Mesenchymal stem cell (in vitro differentiated cells and primary cell): ENCODE measurements at regions not wholly inside any gene's neighbourhood (a gene's known extent, or its start where the extent isn't known, plus 50 kb on each side); places are given as distances from the start of the nearest gene placed in this dataset.
A peak's percentile ranks its signal among the peaks of the same experiment; 100 is the strongest.

Experiments used
- DNase-seq: peaks from one replicate; pipeline ENCODE4 v3.0.0-alpha.2; 2013
- H2AFZ ChIP-seq: one replicate; pipeline ENCODE4 v1.6.1; 2013; ENCODE audit warnings: low read depth, mild to moderate bottlenecking, control low read depth, inconsistent platforms, low read length, moderate library complexity
- H2AK5ac ChIP-seq: 2 replicates; pipeline ENCODE4 v1.6.1; 2013; ENCODE audit warnings: low read length, moderate library complexity, mild to moderate bottlenecking, inconsistent platforms; ENCODE audit not compliant: severe bottlenecking
- H2BK120ac ChIP-seq: one replicate; pipeline ENCODE4 v1.6.1; 2013; ENCODE audit warnings: low read depth, mild to moderate bottlenecking, inconsistent platforms, low read length, moderate library complexity
- H2BK12ac ChIP-seq, 2 experiments: one replicate each; pipeline ENCODE4 v1.6.1; 2013; ENCODE audit warnings: inconsistent platforms in 2 of 2, low read length in 2 of 2, mild to moderate bottlenecking in 2 of 2, moderate library complexity in 2 of 2, control low read depth in 1 of 2
- H2BK15ac ChIP-seq: one replicate; pipeline ENCODE4 v1.6.1; 2013; ENCODE audit warnings: mild to moderate bottlenecking, low read depth, inconsistent platforms; ENCODE audit not compliant: poor library complexity, severe bottlenecking
- H2BK5ac ChIP-seq: 2 replicates; pipeline ENCODE4 v1.6.1; 2013; ENCODE audit warnings: low read depth, mild to moderate bottlenecking, low read length, control low read depth, inconsistent platforms; ENCODE audit not compliant: poor library complexity, severe bottlenecking
- H3K14ac ChIP-seq, 2 experiments: one replicate each; pipeline ENCODE4 v1.6.1; 2013; ENCODE audit warnings: inconsistent platforms in 2 of 2, low read length in 2 of 2, control low read depth in 1 of 2, mild to moderate bottlenecking in 1 of 2, moderate library complexity in 1 of 2
- H3K18ac ChIP-seq, 2 experiments: one replicate each; pipeline ENCODE4 v1.6.1; 2013; ENCODE audit warnings: inconsistent platforms in 2 of 2, low read length in 2 of 2, control low read depth in 1 of 2, low read depth in 1 of 2, mild to moderate bottlenecking in 1 of 2
- H3K23ac ChIP-seq, 2 experiments: one replicate each; pipeline ENCODE4 v1.6.1; 2013; ENCODE audit warnings: inconsistent platforms in 2 of 2, low read length in 2 of 2, mild to moderate bottlenecking in 2 of 2, moderate library complexity in 2 of 2, control low read depth in 1 of 2
- H3K27ac ChIP-seq: 2 replicates; pipeline ENCODE4 v1.5.1; 2013; ENCODE audit warnings: mild to moderate bottlenecking, moderate library complexity, low read length, control low read depth, inconsistent platforms; ENCODE audit not compliant: poor library complexity, severe bottlenecking
- H3K27me3 ChIP-seq, 2 experiments: 2 replicates each; pipeline versions ENCODE4 v1.6.1 to v1.7.0; 2013; ENCODE audit warnings: low read length in 2 of 2, mild to moderate bottlenecking in 2 of 2, moderate library complexity in 2 of 2, control low read depth in 1 of 2, inconsistent platforms in 1 of 2; ENCODE audit not compliant: control insufficient read depth in 1 of 2, insufficient read depth in 1 of 2
- H3K36me3 ChIP-seq, 2 experiments: 2 replicates each; pipeline versions ENCODE4 v1.6.1 to v1.7.0; 2013; ENCODE audit warnings: low read length in 2 of 2, control low read depth in 1 of 2, inconsistent platforms in 1 of 2, low read depth in 1 of 2, mild to moderate bottlenecking in 1 of 2; ENCODE audit not compliant: insufficient read depth in 2 of 2, control insufficient read depth in 1 of 2
- H3K4ac ChIP-seq, 2 experiments: one replicate each; pipeline ENCODE4 v1.6.1; 2013; ENCODE audit warnings: inconsistent platforms in 2 of 2, low read length in 2 of 2, mild to moderate bottlenecking in 2 of 2, moderate library complexity in 2 of 2, control low read depth in 1 of 2, low read depth in 1 of 2
- H3K4me1 ChIP-seq: 2 replicates; pipeline ENCODE4 v1.6.1; 2013; ENCODE audit warnings: low read depth, low read length, control low read depth; ENCODE audit not compliant: control insufficient read depth, insufficient read depth
- H3K4me2 ChIP-seq: 2 replicates; pipeline ENCODE4 v1.6.1; 2013; ENCODE audit warnings: low read length, mild to moderate bottlenecking, inconsistent platforms; ENCODE audit not compliant: poor library complexity, severe bottlenecking
- H3K4me3 ChIP-seq, 2 experiments: 2 replicates each; pipeline versions ENCODE4 v1.5.1 to v1.7.0; 2013; ENCODE audit warnings: low read length in 2 of 2, mild to moderate bottlenecking in 2 of 2, control low read depth in 1 of 2, low read depth in 1 of 2; ENCODE audit not compliant: insufficient read depth in 1 of 2
- H3K79me1 ChIP-seq: replicated peaks from 2 replicates; pipeline ENCODE4 v1.6.1; 2013; ENCODE audit warnings: mild to moderate bottlenecking, control low read depth, low read length, inconsistent platforms; ENCODE audit not compliant: poor library complexity, severe bottlenecking
- H3K9ac ChIP-seq: 2 replicates; pipeline ENCODE4 v1.7.0; 2013; ENCODE audit warnings: mild to moderate bottlenecking, low read length, moderate library complexity
- H3K9me3 ChIP-seq: 2 replicates; pipeline ENCODE4 v1.7.0; 2013; ENCODE audit warnings: mild to moderate bottlenecking, low read length; ENCODE audit not compliant: control insufficient read depth
- H4K8ac ChIP-seq: one replicate; pipeline ENCODE4 v1.6.1; 2013; ENCODE audit warnings: inconsistent platforms, mild to moderate bottlenecking, low read length, moderate library complexity
- H4K91ac ChIP-seq: one replicate; pipeline ENCODE4 v1.6.1; 2013; ENCODE audit warnings: mild to moderate bottlenecking, low read length, inconsistent platforms
- WGBS: methylation state at CpG from one replicate; pipeline ENCODE4 v1.1.7; 2013; ENCODE audit warnings: mixed read lengths; 5-methylcytosine and 5-hydroxymethylcytosine counted together

DNA sequence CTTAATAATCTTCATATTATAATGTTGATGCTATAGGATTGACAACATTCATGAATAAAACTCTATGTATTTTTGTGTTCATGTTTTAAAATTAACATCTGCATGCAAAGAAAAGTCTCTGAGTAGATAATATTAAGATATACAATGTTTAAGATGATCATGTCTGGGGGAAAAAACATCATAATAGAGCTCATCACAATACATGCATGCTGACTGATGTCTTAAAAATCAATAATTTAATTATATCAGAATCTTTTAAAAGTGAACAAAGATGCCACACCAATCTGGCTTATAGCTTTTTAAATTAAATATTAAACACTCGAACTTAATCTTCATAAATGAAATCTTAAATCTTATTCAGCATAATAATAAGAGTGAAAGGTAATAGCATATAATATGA, 933.9 kb upstream of the MIR17HG start:
- H2BK120ac ChIP-seq = no peak overlapping the region
- H4K91ac ChIP-seq = no peak overlapping the region
- no peaks in the 10 kb centered on the region for H3K36me3 ChIP-seq
- H3K4me3 ChIP-seq = no peak overlapping the region
- no peaks in the 10 kb centered on the region for H3K9me3 ChIP-seq
- WGBS = no CpG with 5 or more reads among the region's 1 CpG
- H3K23ac ChIP-seq = no peak overlapping the region
- no peak overlapping the region for H3K14ac ChIP-seq
- H3K9ac ChIP-seq = no peak overlapping the region
- no peak overlapping the region for H3K18ac ChIP-seq
- no peak overlapping the region for H4K8ac ChIP-seq
- no peak overlapping the region for H2AFZ ChIP-seq
- no peaks in the 10 kb centered on the region for H3K27me3 ChIP-seq
- no peak overlapping the region for H2BK15ac ChIP-seq
- no peak overlapping the region for H2BK5ac ChIP-seq
- no peak overlapping the region for H3K4ac ChIP-seq
- no peak overlapping the region for H3K27ac ChIP-seq
- H2BK12ac ChIP-seq = no peak overlapping the region
- no peak overlapping the region for H2AK5ac ChIP-seq
- H3K4me1 ChIP-seq = no peaks in the 10 kb centered on the region
- no peak overlapping the region for H3K4me2 ChIP-seq
- no peaks in the 10 kb centered on the region for H3K79me1 ChIP-seq
- DNase-seq = no peak

DNA sequence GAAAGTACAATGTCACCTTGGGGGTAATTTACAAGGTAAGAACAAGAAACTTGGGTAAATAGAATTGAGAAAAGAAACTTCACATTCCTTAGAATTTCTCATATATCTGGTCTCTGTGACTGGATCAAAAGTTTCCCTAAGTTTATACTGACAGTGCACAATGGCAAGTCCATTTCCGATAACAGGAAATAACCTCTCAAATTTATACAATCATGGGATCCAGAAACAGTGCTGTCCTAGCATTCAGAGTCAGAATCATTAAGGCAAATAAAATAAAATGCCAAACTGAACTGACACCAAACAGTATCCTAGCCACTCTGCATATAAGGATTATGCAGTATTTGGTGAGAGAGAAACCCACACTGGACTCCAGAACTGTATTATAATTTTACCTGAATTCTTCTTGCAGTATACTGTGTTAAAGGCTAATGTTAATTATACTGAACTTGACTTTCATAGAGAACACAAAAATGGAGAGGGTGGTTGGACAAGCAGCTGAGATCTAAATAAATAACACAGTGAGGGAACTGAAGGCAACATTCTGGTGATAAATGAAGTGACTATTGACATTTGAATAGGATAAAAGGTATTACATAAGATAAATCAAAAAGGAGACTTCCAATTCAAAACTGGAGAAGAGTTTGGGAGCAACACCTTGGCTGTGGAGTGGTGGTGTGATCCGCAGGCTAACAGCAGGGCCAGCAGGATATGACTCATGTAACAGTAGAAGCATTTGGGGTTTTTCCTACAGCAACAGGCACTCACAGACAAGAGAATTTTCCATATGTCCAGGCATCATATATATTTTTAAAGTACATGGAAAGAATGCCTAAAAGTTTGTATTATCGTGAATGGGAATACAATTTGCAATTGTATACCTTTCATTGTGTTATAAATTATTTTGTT, 932.5 kb upstream of the MIR17HG start:
- 8% methylated on average over 2 of the region's 3 CpGs for WGBS
- Histone ChIP-seq H3K27ac (peak overlapping the region; percentile 54), H3K18ac (no peak overlapping the region), H4K8ac (no peak overlapping the region), H2BK5ac (no peak overlapping the region), H2BK120ac (no peak overlapping the region), H3K4me2 (no peak overlapping the region), H3K79me1 (no peaks in the 10 kb centered on the region), H2AK5ac (no peak overlapping the region), H2AFZ (no peak overlapping the region), H3K4me1 (no peaks in the 10 kb centered on the region), H3K27me3 (no peaks in the 10 kb centered on the region), H2BK12ac (no peak overlapping the region), H3K4me3 (no peak overlapping the region), H3K23ac (no peak overlapping the region), H3K4ac (no peak overlapping the region), H2BK15ac (no peak overlapping the region), H3K14ac (no peak overlapping the region), H3K9me3 (no peaks in the 10 kb centered on the region), H3K36me3 (no peaks in the 10 kb centered on the region), H3K9ac (no peak overlapping the region), H4K91ac (no peak overlapping the region)
- peak; percentile 87 for DNase-seq

DNA sequence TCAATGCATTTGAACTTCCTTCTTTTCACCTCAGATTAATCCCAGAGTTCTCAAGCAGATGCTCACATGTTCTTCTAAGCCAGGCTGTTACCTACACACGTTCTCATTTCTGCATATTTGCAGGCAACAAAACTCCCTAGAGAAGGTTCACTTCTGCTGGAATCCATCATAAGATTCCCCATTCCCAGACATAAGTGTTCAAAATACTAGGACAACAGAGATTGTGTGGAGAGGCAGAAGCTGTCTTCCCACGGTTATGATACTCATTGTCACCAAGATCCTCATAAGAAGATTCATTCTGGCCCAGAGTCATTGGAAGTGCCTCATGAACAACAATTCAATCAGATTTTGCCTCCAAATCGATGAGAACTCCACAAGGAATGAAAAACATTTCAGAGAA, 931.6 kb upstream of the MIR17HG start:
- H3K4me3 ChIP-seq = no peak overlapping the region
- WGBS = 57% methylated on average over 3 of the region's 3 CpGs

DNA sequence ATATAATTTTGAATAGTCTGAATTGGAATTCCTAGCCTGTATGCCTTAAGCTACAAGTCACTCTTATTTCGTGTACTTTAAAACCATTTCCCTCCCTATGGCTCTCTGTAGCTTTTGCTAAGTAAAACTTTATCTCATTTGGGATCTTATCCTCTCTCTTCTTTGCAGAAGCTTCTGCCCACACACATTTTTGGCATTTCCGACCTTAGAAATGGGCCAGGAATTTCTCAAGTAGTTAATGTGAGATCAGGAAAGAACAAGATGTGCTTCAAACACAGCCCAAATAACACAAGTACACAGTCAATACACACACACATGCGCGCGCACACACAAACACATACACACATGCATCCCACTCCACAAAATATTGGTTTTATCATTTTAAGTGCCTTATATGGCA, 931.0 kb upstream of the MIR17HG start:
- Histone ChIP-seq H3K36me3 (no peaks in the 10 kb centered on the region), H3K9ac (no peak overlapping the region), H3K79me1 (no peaks in the 10 kb centered on the region), H2BK15ac (no peak overlapping the region), H2AFZ (no peak overlapping the region), H2BK120ac (no peak overlapping the region), H3K9me3 (no peaks in the 10 kb centered on the region), H4K8ac (peak overlapping the region; percentile 64), H3K4me3 (no peak overlapping the region), H2BK5ac (no peak overlapping the region), H3K18ac (no peak overlapping the region), H2AK5ac (no peak overlapping the region), H4K91ac (no peak overlapping the region), H2BK12ac (no peak overlapping the region), H3K27ac (no peak overlapping the region), H3K23ac (no peak overlapping the region), H3K4me1 (no peaks in the 10 kb centered on the region), H3K27me3 (no peaks in the 10 kb centered on the region), H3K4me2 (no peak overlapping the region), H3K4ac (no peak overlapping the region), H3K14ac (no peak overlapping the region)
- DNase-seq = peak; percentile 54
- 22% methylated on average over 5 of the region's 5 CpGs for WGBS

More for the DNA sequence above, 931.6 kb upstream of the MIR17HG start:
- peak overlapping the region; percentile 84 to 90 for H2BK12ac ChIP-seq
- no peak overlapping the region for H2BK15ac ChIP-seq
- no peak overlapping the region for H3K9ac ChIP-seq
- peak overlapping the region; percentile 49 for H3K27ac ChIP-seq
- no peak overlapping the region for H3K4me2 ChIP-seq
- peak overlapping the region; percentile 29 for H2AK5ac ChIP-seq
- H3K4ac ChIP-seq = peak overlapping the region; percentile 75 to 88
- no peaks in the 10 kb centered on the region for H3K4me1 ChIP-seq
- H3K9me3 ChIP-seq = no peaks in the 10 kb centered on the region
- no peak overlapping the region for H2AFZ ChIP-seq
- H3K18ac ChIP-seq = peak overlapping the region; percentile 46 to 72
- peak overlapping the region; percentile 64 for H2BK120ac ChIP-seq
- H3K27me3 ChIP-seq = no peaks in the 10 kb centered on the region
- H3K79me1 ChIP-seq = no peaks in the 10 kb centered on the region
- H4K91ac ChIP-seq = no peak overlapping the region
- H3K23ac ChIP-seq = no peak overlapping the region
- H3K14ac ChIP-seq = peak overlapping the region in 1 of 2 experiments; percentile 41
- DNase-seq = peak; percentile 21
- no peak overlapping the region for H4K8ac ChIP-seq
- H2BK5ac ChIP-seq = no peak overlapping the region
- H3K36me3 ChIP-seq = no peaks in the 10 kb centered on the region
